ENCODE measurements at regions not wholly inside any gene's neighbourhood (a gene's known extent, or its start where the extent isn't known, plus 50 kb on each side); places are given as distances from the start of the nearest gene placed in this dataset.

GRCh38 chr11:27914080-27914479, 193.9 kb downstream of the KIF18A start (continued):
- no peak for TF ChIP-seq REST (IDR thresholded peaks at IDR 0.05)

- Histone ChIP-seq H3K36me3 (ENCODE audit: control insufficient read depth in 4 of 4, insufficient read depth in 3 of 4, low read depth in 1 of 4, low read length in 3 of 4) (no peaks in the 10 kb centered on the region), H3K4me1 (ENCODE audit: control insufficient read depth in 4 of 4, insufficient read depth in 4 of 4, low read length in 3 of 4) (no peaks in the 10 kb centered on the region), H3K9ac (ENCODE audit: low read depth in 1 of 2, low read length in 2 of 2) (no peak overlapping the region), H3K9me3 (ENCODE audit: control insufficient read depth in 4 of 4, low read length in 3 of 4) (no peaks in the 10 kb centered on the region), H3K27me3 (ENCODE audit: control insufficient read depth in 4 of 4, insufficient read depth in 4 of 4, low read length in 3 of 4) (no peaks in the 10 kb centered on the region), H3K4me3 (ENCODE audit: low read depth in 1 of 3, low read length in 3 of 3) (no peak overlapping the region), H3K27ac (ENCODE audit: low read depth in 1 of 2, low read length in 2 of 2) (no peak overlapping the region)
- 68% methylated on average over 3 of the region's 3 CpGs for WGBS
- DNase-seq (ENCODE audit: low spot score), result no peak
- no peak for TF ChIP-seq ZBTB33 (IDR thresholded peaks at IDR 0.05)
- TF ChIP-seq TAF1 (conservative IDR thresholded peaks at IDR 0.05), result no peak
- TF ChIP-seq FOXA1 (IDR thresholded peaks at IDR 0.05), result no peak
- TF ChIP-seq FOXA2 (IDR thresholded peaks at IDR 0.05), result no peak
- TF ChIP-seq, protein P1, sequence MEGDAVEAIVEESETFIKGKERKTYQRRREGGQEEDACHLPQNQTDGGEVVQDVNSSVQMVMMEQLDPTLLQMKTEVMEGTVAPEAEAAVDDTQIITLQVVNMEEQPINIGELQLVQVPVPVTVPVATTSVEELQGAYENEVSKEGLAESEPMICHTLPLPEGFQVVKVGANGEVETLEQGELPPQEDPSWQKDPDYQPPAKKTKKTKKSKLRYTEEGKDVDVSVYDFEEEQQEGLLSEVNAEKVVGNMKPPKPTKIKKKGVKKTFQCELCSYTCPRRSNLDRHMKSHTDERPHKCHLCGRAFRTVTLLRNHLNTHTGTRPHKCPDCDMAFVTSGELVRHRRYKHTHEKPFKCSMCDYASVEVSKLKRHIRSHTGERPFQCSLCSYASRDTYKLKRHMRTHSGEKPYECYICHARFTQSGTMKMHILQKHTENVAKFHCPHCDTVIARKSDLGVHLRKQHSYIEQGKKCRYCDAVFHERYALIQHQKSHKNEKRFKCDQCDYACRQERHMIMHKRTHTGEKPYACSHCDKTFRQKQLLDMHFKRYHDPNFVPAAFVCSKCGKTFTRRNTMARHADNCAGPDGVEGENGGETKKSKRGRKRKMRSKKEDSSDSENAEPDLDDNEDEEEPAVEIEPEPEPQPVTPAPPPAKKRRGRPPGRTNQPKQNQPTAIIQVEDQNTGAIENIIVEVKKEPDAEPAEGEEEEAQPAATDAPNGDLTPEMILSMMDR (IDR thresholded peaks at IDR 0.05; ENCODE audit: low read depth, low read length, missing input control), result no peak
- TF ChIP-seq, protein P2, sequence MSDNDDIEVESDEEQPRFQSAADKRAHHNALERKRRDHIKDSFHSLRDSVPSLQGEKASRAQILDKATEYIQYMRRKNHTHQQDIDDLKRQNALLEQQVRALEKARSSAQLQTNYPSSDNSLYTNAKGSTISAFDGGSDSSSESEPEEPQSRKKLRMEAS (IDR thresholded peaks at IDR 0.05), result no peak
- no peak for TF ChIP-seq EGR1 (IDR thresholded peaks at IDR 0.05; ENCODE audit: low read depth in 2 of 2)
- no peak for TF ChIP-seq NR2F2 (IDR thresholded peaks at IDR 0.05)
- no peak for TF ChIP-seq RXRA (IDR thresholded peaks at IDR 0.05)
- TF ChIP-seq RAD21 (IDR thresholded peaks at IDR 0.05), result no peak
These were observed 194.3 kb downstream of the KIF18A start for GRCh38 chr11:27913650-27914049.

DNA sequence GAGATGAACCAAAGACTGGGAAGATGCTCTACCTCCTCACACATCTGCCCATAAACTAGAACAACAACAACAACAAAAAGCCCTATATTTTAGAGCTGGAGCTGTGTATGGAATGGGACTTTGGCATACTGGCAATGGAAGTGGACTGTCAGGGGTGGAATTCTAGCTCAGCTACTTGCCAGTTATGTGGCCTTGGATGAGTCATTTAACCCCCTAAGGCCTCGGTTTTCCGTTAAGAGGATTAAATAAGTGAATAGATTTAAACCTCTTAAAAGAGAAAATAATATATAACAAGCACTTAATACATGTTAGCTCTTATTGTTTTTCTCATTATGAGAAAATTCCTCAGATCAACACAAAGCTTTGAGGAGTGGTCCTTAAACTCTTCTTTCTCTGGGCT, 195.0 kb downstream of the KIF18A start:
- no peaks in the 10 kb centered on the region for H3K4me1 ChIP-seq (ENCODE audit: control insufficient read depth in 4 of 4, insufficient read depth in 4 of 4, low read length in 3 of 4)
- no peak overlapping the region for H3K4me3 ChIP-seq (ENCODE audit: low read depth in 1 of 3, low read length in 3 of 3)
- H3K27me3 ChIP-seq (ENCODE audit: control insufficient read depth in 4 of 4, insufficient read depth in 4 of 4, low read length in 3 of 4), result no peaks in the 10 kb centered on the region
- WGBS, result 66% methylated on average over 2 of the region's 2 CpGs
- no peak overlapping the region for H3K9ac ChIP-seq (ENCODE audit: low read depth in 1 of 2, low read length in 2 of 2)
- no peaks in the 10 kb centered on the region for H3K36me3 ChIP-seq (ENCODE audit: control insufficient read depth in 4 of 4, insufficient read depth in 3 of 4, low read depth in 1 of 4, low read length in 3 of 4)
- no peaks in the 10 kb centered on the region for H3K9me3 ChIP-seq (ENCODE audit: control insufficient read depth in 4 of 4, low read length in 3 of 4)
- no peak for DNase-seq (ENCODE audit: low spot score)
- no peak overlapping the region for H3K27ac ChIP-seq (ENCODE audit: low read depth in 1 of 2, low read length in 2 of 2)
- TF ChIP-seq NR2F2 (IDR thresholded peaks at IDR 0.05) (no peak), REST (IDR thresholded peaks at IDR 0.05) (no peak), RXRA (IDR thresholded peaks at IDR 0.05) (no peak), HNF4A (conservative IDR thresholded peaks at IDR 0.05) (no peak), YY1 (IDR thresholded peaks at IDR 0.05) (no peak), RAD21 (IDR thresholded peaks at IDR 0.05) (no peak), EGR1 (IDR thresholded peaks at IDR 0.05; ENCODE audit: low read depth in 2 of 2) (no peak), SP1 (IDR thresholded peaks at IDR 0.05) (no peak)
- TF ChIP-seq, protein P2 (IDR thresholded peaks at IDR 0.05), result no peak
- TF ChIP-seq, protein P1 (IDR thresholded peaks at IDR 0.05; ENCODE audit: low read depth, low read length, missing input control), result no peak

Data from liver (tissue), 8 donors.